Suprapubic skin (tissue), 4 donors: ENCODE measurements at regions not wholly inside any gene's neighbourhood (a gene's known extent, or its start where the extent isn't known, plus 50 kb on each side); places are given as distances from the start of the nearest gene placed in this dataset.

Source experiments
- EP300 ChIP-seq: sonication (generic); formaldehyde crosslinking; IDR thresholded peaks from one replicate; pipeline ENCODE4 v1.6.1; 2017; ENCODE audit warnings: antibody characterized with exemption
- POLR2A ChIP-seq, 2 donors: fragments of 450-650 bp; IDR thresholded peaks; one replicate each; pipeline ENCODE4 v1.6.1; 2017; ENCODE audit warnings: antibody characterized with exemption in 2 of 2, mild to moderate bottlenecking in 2 of 2, moderate library complexity in 2 of 2
- POLR2AphosphoS5 ChIP-seq, 3 donors: sonication (generic); formaldehyde crosslinking; IDR thresholded peaks; one replicate each; pipeline ENCODE4 v1.6.1; 2017; ENCODE audit warnings: antibody characterized with exemption in 3 of 3
- TF ChIP-seq, protein P1 (sequence below), 2 donors: fragments of 200-600 bp in 1 of 2; fragments of 450-650 bp in 1 of 2; sonication (generic) in 1 of 2; IDR thresholded peaks; one replicate each; pipeline ENCODE4 v1.5.1; 2016 to 2019; ENCODE audit warnings: antibody characterized with exemption in 2 of 2, mild to moderate bottlenecking in 1 of 2, moderate library complexity in 1 of 2

DNA sequence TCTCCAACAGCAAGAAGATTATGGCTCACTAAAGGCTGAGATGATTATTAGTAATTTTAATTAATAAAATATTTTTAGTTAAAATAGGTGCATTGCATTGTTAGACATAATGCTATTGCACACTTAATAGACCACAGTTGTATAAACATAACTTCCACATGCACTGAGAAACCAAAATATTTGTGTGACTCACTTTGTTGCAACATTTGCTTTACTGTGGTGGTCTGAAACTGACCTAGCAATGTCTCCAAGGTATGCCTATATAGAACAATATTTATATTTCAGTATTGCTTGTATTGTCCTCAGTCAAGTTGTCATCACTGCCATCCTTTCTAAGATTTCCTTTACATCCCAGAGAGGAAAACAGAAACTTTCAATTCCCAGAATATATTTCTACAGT, 1215.2 kb downstream of the SI start:
- TF ChIP-seq, protein P1, sequence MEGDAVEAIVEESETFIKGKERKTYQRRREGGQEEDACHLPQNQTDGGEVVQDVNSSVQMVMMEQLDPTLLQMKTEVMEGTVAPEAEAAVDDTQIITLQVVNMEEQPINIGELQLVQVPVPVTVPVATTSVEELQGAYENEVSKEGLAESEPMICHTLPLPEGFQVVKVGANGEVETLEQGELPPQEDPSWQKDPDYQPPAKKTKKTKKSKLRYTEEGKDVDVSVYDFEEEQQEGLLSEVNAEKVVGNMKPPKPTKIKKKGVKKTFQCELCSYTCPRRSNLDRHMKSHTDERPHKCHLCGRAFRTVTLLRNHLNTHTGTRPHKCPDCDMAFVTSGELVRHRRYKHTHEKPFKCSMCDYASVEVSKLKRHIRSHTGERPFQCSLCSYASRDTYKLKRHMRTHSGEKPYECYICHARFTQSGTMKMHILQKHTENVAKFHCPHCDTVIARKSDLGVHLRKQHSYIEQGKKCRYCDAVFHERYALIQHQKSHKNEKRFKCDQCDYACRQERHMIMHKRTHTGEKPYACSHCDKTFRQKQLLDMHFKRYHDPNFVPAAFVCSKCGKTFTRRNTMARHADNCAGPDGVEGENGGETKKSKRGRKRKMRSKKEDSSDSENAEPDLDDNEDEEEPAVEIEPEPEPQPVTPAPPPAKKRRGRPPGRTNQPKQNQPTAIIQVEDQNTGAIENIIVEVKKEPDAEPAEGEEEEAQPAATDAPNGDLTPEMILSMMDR (IDR thresholded peaks at IDR 0.05), result no peak
- TF ChIP-seq EP300 (no peak), POLR2AphosphoS5 (IDR thresholded peaks at IDR 0.05) (no peak), POLR2A (IDR thresholded peaks at IDR 0.05) (no peak)
